G401.6 (cell line): ENCODE measurements at regions not wholly inside any gene's neighbourhood (a gene's known extent, or its start where the extent isn't known, plus 50 kb on each side); places are given as distances from the start of the nearest gene placed in this dataset.
"Not testable (repeated sequence)": the region's sequence is repeated elsewhere in the genome, so short reads cannot be mapped to it uniquely, and the experiment has no call there.

ENCODE experiments used
- FAIRE-seq: peaks from 2 replicates; lab custom pipeline; 2012; peaks lifted over from hg19 to GRCh38; lab: Jason Lieb, UNC

DNA sequence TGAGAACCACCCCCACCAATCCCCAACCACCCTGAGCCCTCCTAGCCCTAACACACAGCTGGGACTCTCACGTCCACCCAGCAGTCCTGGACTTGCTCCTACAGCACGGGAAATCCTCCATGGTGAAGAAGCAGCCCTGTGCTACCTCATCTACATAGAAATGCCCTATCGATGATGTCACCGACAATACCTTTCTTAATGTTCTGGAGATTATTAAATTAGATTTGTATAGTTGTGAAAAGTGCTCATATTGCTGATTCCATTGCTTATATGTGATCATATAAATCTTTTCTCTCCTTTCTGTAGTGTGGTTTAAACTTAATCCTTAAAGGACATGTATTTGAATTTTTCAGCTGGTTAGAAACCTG is 97.1 kb downstream of the PPIAL4G start:
- not testable (repeated sequence) for FAIRE-seq

DNA sequence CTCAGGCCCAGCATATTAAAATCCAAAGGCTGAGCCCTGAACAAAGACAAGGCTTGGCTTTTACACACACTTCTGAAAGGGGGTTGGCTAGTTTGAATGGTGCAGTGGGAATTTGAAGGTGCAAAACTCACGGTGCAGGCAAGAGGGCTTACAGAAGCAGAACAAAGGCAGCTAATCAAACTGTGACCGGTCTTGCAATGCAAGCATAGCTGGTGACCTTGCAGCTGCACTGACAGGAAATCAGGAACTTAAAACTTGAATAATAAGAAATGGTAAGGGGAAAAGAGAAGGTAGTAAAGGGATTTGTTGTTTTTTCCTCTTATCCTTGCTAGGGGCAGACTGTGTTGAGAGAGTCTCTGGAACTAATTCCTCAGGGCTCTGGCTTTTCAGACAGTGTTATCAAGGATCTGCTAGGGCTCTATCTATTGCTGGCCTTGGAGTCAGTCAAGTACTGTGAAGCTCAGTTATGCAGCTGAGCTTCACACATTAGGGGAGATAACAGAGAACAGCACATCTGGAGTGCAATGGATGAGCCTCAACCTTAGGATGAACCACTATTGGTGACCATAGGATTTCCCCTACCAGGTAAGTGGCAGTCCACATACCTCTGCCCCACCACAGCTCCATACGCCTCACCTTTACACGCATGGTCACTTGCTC is 97.6 kb downstream of the PPIAL4G start:
- no peak for FAIRE-seq

DNA sequence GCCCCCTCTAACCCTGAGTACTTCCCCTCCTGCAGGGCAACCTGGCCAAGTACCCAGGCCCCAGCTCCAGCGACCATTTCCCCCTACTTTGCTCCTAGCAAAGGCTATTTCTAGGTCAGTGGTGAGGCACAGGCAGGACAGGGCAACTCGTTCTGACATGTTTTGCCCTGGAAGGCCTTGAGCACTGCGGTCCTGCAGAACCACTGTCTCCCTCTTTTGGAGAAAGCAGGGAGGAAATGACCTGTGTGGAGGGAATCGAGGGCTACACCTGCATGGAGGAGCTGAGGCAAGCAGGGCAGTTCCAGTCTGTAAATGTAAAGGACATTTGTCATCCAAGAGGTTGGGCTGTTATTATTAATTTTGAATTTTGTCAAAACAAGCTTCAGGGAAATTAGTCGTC is 99.1 kb downstream of the PPIAL4G start:
- no peak for FAIRE-seq

DNA sequence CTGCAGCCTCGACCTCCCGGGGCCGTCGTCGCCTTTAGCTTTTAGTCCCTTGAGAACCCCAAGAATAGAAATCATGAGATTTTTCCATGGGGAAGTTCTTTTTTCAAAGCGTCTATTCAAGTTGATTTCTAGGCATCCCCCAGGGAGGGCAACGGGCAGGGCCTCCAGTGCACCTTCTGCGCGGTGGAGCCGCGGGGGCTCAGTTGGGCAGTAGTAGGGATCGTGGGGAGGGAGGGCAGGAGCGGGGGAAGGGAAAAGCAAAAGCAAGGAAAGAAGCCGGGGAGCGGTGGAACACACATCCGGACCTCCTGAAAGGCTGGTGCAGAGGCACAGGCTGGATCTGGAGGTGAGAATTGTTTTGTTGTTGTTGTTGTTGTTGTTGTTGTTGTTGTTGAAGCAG is 103.4 kb downstream of the PPIAL4G start:
- no peak for FAIRE-seq

DNA sequence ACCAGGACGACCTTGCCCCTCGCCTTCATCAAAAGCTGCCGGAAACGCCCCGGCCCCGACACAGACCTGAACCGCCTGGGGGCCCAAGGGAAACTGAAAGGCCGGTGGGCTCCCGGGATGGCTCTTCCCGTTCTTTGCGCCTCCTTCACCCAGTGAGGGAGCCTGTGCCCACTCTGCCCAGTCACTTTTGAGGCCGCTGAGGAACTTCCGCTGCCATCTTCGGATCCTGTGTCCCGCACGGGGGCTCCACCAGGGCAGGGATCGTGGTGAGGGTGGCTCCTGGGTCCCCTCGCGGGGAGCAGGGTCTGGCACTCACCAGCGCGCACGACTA is 104.0 kb downstream of the PPIAL4G start:
- FAIRE-seq, result no peak

DNA sequence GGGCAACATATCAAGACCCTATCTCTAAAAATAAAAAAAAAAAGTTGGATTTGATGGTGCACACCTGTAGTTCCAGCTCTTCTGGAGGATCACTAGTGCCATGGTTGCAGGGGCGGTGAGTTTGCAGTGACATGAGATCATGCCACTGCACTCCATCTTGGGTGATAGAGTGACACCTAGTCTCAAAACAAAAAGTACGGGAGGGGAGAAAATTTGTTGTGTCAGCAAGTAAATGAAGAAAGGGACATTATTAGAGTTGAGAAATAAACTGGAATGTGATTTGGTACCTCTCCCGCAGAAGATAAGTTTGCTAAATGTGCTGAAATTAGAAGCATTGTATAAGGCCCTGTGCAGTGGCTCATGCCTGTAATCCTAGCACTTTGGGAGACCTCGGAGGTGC is 105.1 kb downstream of the PPIAL4G start:
- FAIRE-seq, result not testable (repeated sequence)

DNA sequence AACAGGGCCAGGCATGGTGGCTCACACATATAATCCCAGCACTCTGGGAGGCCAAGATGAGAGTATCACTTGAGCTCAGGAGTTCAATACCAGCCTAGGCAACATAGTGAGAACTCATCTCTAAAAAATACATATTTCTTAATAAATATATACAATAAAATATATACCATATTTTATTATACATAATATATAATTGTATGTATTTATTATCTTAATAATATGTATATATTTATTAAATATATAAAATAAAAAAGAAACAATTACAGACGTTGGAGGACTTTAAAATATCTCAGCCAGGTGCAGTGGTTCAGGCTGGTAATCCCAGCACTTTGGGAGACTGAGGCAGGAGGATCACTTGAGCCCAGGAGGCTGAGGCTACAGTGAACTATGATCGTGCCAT is 106.1 kb downstream of the PPIAL4G start:
- FAIRE-seq, result not testable (repeated sequence)

DNA sequence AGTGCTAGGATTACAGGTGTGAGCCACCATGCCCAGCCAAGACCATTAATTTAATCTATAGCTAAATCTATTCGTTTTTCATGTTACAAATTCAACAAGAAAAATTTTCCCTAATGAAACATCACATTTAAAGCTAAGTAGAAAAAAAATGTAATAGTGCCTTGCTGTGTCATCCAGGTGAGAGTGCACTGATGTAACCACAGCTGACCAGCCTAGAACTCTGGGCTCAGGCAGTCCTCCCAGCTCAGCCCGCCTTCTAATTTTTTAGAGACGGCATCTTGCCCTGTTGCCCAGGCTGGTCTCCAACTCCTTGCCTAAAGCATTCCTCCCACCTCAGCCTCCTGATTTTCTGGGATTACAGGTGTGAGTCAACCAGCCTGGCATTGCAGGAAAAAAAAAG is 109.0 kb downstream of the PPIAL4G start:
- no peak for FAIRE-seq

DNA sequence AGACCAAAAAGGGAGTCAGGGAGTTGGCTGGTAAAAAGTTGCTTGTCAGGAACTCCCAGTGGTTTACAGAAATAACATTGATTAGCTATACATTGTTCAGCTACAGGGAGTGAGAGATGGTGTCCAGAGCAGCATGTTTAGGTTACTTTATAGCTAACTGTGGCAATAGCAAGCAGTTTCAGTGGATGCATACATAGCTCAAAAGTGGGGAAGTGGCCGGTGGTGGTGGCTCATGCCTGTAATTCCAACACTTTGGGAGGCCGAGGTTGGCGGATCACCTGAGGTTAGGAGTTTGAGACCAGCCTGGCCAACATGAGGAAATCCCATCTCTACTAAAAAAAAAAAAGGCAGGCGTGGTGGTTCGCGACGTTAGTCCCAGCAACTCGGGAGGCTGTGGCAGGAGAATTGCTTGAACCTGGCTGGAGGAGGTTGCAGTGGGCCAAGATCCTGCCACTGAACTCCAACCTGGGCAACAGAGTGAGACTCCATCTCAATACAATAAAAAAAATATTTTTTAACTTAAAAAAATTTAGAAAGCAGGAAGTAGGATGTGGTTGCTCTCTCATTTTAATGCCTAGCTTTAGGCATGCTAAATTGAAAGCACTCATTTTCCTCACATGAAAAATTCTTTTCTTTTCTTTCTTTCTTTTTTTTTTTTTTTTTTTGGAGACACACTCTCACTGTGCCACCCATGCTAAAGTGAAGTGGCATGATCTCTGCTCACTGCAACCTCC is 109.7 kb downstream of the PPIAL4G start:
- FAIRE-seq, result no peak

DNA sequence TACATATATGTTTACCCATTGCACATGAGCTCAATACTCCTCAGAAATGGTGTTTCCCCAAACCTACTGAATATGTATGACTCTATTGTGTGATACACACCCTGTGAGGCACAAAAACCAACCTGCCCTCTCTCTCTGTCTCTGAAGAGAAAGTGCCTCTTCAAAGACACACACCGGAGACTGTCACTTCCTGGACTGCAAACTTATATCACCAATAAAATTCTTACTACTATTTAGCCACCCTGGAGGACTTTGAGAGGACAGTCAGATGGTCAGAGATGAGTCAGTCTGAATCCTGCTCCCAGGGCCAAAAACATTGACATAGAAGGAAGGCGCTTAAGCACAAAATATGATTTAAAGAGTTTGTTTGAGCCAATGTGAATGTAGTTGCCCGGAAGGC is 110.4 kb downstream of the PPIAL4G start:
- FAIRE-seq, result no peak

DNA sequence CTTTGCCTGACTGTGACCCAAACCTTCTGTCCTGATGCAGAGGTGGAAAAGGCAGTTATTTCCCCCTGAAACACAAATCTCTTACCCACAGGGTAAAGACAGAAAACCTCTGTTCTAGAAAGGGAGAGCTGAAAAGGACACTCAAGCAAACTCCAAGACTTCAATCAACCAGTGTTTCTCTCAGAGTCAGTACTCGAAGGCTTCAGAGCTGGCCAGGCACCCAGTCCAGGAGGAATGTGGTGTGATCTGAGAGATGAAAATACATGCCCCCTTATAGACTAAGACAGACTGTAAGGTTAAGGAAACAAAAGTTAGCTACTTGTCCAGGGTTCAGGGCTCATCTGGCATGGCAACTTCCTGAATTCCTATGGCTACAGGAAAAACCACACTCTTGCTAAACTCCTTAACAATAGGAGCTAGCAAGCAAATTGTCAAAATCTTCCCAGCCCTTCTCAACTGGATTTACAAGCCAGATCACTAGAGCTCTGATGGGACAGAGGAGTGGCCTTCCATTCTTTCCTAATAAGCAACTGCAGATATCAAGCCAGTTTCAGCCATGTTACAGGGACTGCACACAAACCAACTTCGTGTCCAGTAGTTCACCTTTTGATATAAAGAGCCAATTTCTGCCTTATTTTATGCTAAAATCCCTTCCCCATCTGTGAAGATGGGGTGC is 110.9 kb downstream of the PPIAL4G start:
- not testable (repeated sequence) for FAIRE-seq

DNA sequence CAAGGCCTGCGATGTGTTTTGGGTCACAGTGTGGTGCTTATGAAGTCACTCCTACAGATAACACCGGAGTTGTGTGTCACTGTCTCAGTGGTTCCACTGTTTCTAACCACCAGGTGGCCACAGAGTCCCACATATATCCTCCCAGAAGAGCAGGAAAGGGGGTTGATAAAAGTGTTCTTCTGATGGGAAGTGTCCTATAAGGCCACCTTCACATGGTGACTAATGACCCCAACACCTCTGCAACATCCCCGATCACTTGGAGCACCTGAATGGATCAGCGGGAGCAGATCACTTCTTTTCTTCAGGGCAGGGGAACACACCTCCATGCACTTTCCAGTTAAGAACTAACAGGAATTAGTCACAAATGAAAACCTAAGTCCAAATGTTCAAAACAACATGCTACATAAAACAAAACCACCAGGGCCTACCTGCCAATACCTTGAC is 111.5 kb downstream of the PPIAL4G start:
- FAIRE-seq, result not testable (repeated sequence)

DNA sequence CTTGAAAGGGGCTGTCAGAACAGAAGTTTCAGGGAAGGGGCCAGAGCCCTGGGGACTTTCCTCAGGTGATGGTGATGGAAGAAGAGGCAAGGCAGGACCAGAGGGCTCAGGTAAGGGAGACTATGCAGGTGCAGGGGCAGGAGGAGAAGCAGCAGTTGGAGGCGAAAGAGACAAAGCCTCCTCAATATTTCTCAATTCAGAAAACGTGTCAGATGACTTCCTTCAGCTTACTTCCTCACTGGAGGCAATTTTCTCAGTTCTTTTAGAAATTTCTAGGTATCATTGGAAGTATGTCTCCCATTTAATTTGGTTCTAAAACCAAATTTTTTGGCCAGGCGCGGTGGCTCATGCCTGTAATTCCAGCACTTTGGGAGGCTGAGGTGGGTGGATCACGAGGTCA is 112.4 kb downstream of the PPIAL4G start:
- not testable (repeated sequence) for FAIRE-seq

DNA sequence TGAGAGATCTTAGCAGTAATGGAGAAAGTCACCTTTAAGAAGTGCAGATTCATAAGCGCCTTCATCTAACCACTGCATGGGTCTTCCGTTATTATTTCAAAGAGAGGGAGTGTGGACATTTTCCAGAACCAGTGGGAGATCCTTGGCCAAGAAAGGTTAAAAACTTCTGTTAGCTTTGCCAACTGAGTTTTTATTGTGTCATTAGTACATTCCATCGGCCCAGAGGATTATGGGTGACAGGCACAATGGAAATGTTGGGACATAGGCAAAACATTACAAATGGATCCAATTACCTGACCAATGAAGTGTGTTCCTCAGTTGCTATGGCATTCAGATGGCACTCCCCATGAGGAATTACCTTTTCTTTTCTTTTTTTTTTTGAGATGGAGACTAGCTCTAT is 115.5 kb downstream of the PPIAL4G start:
- no peak for FAIRE-seq

DNA sequence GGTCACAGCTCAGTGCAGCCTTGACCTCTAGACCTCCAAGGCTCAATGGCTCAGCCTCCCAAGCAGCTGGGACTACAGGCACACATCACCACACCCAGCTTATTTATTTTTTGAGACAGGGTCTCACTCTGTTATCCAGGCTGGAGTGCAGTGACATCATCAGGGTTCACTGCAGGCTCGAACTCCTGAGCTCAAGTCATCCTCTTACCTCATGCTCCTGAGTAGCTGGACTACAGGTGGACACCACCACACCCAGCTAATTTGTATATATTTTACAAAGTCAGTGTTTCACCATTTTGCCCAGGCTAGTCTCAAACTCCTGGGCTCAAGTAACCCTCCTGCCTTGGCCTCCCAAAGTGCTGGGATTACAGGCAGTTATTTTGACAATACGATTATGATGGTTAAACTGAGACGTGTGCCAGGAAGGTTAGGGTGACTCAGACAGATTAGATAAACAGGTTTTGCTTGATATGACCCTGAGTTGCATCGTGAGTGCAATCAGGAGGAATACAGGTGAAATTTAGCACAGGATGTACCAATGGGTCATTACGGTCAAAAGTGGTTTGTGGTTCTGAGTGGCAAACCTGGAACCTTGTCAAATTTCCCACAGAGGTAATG is 116.9 kb downstream of the PPIAL4G start:
- not testable (repeated sequence) for FAIRE-seq

DNA sequence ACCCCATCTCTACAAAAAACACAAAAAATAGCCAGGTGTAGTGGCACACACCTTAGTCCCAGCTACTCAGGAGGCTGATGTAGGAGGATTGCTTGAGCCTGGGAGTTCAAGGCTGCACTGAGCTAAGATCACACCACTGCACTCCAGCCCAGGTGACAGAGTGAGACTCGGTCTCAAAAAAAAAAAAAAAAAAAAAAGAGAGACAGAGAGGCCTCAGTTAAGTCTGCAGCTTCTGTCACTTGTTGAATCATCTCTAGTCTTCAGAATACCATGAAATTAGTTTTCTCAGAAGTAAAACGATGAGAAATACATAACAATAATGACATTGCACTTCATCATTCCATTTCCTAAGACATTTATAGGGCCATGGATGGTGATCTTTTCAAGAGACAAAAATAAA is 118.0 kb downstream of the PPIAL4G start:
- not testable (repeated sequence) for FAIRE-seq

DNA sequence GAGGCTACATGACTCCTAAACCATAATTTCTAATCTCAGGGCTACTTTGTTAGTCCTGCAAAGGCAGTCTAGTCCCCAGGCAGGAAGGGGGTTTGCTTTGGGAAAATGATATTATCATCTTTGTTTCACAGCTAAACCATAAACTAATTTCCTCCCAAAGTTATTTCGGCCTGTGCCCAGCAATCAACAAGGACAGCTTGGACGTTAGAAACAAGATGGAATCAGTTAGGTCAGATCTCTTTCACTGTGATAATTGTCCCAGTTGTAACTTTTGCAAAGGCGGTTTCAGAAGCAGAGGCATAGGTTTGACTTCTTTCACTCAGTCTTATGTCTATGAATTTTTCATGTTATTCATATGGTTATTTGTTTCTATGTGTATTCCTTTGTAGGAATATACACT is 119.1 kb downstream of the PPIAL4G start:
- FAIRE-seq, result not testable (repeated sequence)

DNA sequence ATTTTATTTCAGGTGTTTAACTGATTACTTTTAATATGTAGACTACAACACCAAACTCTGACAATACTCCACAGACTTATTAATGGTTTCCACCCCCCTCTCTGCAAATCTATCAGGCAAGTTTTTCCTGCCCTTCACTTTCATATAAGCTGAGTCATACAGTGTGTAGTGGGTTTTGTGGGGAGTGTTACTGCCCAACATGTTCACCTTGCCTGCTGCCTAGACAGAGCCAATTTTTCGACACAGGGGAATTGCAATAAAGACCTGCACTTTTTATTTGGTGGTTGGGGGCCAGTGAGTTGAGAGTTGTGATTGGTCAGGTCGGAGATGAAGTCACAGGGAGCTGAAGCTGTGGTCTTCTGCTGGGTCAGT is 119.7 kb downstream of the PPIAL4G start:
- FAIRE-seq, result no peak

DNA sequence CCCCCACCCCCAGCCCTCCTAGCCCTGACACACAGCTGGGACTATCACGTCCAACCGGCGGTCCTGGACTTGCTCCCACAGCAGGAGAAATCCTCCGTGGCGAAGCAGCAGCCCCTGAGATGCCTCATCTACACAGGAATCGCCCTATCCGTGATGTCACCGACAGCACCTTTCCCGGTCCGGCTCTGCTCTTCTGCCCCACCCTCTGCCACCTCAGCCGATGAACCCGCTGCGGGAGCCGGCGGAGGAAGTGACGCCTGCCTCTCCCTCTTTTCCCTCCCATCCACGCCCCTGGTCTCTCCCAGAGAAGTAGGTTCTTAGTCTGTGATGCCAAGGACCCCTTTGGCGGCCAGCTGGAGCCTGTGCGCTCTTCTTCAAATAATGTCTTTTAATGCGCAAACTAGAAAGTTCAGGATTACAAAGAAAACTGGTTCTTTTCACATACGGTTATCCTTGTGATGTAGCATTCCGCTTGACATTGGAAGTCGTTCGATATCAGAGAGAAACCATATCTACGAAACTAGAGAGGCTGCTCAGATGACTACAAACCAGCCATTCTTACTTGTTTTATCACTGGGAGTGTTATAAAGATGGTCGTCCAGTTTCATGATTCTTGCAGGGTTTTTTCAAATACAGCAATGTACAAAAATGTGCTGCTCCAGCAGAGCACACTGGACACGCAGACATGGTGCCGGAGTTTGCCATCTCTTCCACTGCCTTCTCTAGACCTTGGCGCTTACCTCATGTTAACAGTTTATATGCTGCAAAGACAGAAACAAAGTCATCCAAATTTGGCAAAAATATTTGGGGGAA is 120.3 kb downstream of the PPIAL4G start:
- FAIRE-seq, result no peak

DNA sequence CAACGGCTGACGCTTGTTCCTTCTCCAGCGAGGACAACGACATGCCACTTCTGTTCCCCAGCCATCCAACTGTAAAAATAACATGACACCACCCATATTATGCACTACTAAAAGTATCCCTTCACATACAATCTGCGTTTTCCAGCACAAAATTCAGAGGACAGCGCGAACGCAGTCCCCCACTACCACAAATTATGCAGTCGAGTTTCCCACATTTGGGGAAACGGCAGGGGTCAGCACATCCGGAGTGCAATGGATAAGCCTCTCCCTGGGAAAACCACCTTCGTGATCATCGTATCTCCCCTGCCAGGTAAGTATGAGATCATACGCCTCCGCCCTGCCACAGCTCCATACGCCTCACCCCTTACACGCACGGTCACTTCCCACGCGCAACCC is 120.9 kb downstream of the PPIAL4G start:
- no peak for FAIRE-seq

DNA sequence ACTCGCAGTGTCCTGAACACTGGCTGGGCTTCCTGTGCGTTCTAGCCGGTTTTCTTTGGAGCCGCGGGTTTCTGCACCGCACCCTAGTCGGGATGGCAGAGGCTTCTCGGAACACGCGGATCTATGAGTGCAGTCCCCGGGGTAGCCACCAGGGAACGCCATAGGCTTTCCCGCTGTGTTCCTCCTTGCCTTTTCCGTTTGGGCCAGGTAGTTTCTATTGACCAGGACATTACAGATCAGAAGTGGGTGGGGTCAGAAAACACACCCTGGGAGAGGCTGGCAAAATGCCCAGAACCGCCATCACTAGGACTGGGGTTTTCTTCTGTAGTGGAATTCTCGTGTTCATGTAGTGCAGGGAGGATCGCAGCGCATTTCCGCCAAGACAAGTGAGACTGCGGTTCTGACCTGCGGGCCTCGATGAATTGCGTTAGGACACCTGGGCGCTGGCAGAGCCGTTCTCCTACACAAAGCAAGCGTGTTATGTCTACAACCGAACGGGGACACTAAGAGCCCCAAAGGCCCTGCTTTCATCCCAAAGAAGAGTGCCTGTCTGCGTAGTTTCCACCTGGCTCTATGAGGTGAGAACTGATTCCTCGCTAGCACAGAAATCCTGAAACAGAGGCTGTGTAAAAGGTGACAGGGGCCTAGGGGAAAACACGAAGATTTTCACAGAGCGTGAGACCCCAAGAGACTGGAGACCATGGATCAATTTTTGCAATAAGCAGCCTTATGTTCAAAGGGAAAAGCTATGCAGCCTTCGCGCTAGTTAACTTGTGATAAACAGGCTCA is 121.5 kb downstream of the PPIAL4G start:
- not testable (repeated sequence) for FAIRE-seq

DNA sequence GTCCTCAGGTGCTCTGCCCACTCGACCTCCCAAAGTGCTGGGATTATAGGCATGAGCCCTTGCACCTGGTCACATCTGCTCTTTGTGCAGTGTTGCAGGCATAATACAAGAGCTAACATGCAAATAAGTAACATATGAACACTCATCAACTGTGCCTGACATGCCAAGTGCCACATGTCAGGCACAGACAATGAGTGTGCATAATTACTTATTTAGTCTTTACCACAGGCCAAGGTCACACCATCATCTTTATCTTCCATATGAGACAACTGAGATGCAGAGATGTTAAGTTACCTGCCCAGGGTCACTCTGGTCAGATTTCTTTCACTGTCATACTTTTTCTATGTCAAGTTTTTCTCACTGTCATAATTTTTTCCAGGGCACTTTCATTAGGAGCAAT is 126.1 kb downstream of the PPIAL4G start:
- no peak for FAIRE-seq
